GM19193 (cell line): ENCODE measurements at regions not wholly inside any gene's neighbourhood (a gene's known extent, or its start where the extent isn't known, plus 50 kb on each side); places are given as distances from the start of the nearest gene placed in this dataset.

Experiments used
- POLR2A ChIP-seq: IDR thresholded peaks from 4 replicates; pipeline ENCODE4 v1.6.1; 2011; ENCODE audit not compliant: insufficient read depth, insufficient read length; ENCODE audit errors: extremely low read depth

- no peak for TF ChIP-seq POLR2A
These were observed 220.8 kb downstream of the TFCP2L1 start for GRCh38 chr2:121064186-121064585.

DNA sequence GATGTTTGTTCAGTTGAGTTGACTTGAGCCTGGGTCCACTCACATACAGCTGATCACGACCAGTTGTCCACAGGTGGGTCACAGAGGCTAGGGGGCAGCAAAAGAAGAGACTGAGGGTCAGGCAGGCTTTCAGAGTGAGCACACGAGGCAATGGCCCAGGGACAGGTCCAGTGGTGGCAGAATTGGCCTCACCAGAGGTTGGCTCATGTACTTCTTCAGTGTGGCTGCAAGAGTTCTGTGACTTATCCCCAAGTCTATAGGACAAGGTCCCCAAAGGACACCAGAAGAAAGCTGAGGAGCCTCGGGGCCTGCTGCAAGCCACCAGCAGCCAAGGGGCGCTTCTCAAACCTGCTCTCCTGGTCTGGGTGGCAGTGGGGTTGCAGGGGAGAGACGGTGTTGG lies 219.8 kb downstream of the TFCP2L1 start:
- no peak for TF ChIP-seq POLR2A

DNA sequence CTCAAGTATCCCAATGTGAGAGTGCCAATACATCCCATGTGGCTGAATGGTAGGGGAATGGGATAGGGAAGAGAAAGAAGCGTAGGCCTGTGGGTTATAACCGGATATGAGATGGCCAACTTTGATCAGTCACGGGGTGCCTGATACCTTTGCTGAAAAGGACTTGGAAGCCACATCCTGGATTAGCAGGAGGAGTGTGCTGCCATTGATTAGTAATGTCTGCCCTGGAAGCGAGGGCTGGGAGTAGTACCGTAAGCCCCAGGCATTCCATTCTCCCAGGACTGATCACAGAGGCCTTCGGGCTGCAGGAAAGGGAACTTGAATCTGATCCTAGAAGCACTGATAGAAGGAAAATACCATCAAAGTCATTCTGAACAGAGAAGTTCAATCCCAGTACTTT lies 218.5 kb downstream of the TFCP2L1 start:
- TF ChIP-seq POLR2A: no peak

DNA sequence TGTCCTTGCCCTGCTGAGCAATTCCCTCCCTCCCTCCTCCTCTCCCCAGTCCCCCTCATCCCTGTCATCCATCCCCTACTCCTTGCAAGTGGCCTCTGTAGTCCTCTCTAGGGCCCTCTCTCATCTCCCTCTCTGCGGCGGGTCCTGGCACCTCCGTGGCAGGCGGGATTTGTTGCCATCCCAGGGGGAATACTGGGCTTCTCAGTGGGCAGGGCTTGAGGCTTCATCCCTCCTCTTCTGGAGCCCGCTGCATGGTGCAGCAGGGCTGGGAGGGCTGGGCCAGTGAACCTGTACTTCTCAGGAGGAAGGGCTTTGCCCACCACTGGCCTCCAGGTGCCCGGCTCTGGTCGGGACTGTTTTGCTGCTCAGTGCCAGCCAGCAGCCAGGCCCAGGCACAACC lies 216.2 kb downstream of the TFCP2L1 start:
- no peak for TF ChIP-seq POLR2A

DNA sequence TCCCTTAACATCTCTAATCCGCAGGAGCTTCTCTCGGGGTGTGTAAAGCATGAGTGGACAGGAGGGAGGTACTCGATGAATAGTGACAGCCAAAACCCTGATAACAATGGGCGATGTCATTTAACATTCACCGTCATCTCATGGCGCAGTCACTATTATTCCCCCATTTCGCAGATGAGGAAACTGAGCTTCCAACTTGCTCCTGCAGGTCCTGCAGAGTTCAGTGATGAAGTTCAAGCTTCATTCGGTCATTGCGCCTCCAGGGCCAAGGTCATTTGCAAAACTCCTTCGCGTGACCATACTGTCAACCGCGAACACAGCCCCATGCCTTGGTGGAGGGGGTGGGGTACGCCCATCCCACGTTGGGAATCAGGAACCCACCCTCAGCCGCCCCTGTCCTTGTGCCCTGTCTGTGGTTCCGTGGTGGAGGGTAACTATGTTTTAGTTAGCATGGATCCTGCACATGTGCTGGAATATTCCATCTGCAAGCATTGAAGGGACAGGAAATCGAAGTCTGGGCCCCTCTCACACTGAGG lies 215.5 kb downstream of the TFCP2L1 start:
- TF ChIP-seq POLR2A: no peak

GRCh38 chr2:121071034-121071504 lies 213.9 kb downstream of the TFCP2L1 start:
- TF ChIP-seq POLR2A: no peak

GRCh38 chr2:121072784-121073183 lies 212.2 kb downstream of the TFCP2L1 start:
- TF ChIP-seq POLR2A: no peak

GRCh38 chr2:121073320-121074210 lies 211.4 kb downstream of the TFCP2L1 start:
- no peak for TF ChIP-seq POLR2A

DNA sequence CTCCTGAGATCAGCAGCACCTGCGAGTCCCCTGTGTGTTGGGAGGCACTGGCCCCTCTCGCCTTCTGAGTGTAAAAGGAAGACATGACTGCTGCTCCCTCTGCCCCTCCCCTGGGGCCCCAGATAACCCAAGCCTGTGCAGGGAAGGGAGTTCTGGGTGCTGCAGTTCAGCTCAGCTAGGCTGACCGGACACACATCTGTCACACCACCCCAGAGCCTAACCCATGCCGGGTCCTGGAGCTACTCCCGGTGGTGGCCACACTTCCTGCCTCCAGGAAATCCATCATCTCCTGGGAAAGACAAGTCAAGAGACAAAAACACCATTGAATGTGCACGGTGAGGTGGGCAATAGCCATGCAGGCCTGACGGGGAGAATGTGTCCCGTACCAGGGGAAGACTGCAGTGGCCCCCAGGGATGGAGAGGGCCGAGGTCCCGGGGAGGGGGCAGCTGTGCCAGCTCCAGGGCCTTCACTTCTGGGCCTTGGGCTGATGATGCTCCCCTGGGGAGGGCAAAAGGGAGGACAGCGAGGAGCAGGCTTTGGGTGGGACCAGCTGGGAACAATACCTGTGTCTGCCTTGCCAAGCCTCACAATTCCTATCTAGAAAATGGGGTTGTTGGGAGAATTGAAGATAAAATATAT lies 210.6 kb downstream of the TFCP2L1 start:
- no peak for TF ChIP-seq POLR2A

- TF ChIP-seq POLR2A: peak; percentile 93
These were observed 209.9 kb downstream of the TFCP2L1 start for GRCh38 chr2:121075006-121075551.

- TF ChIP-seq POLR2A: no peak
These were observed 209.1 kb downstream of the TFCP2L1 start for GRCh38 chr2:121075641-121076497.

GRCh38 chr2:121076498-121076820 lies 208.5 kb downstream of the TFCP2L1 start:
- no peak for TF ChIP-seq POLR2A

DNA sequence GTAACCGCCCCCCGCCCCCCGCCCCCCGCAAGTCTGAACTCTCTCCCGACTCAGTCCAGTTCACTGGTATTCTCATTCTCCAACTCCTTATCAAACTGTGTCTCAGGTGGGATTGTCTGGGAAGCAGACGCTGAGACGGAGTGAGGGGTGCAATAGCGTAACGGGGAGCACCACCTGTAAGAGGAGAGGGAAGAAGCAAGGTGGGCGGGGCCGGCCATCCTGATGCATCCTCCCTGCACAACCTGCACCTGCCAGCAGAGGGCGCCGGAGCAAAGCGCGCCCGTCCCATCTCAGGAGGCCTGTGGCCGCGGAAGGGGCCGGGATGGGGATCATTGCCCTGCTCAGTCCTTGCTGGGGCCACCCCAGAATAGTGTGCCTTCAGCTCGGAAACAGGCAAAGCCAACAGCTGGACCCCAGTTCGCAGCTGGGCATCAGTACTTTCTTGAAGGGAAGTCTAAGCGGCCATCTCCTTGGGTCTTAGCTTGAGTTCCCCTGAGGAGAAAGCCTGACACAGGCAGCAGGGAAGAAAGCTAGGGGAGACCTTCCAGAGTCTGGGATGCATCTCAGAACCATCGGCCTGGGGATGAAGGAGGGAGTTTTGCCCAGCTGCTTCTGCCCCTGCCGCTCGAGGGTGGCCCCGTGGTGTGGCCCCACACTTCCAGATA lies 208.0 kb downstream of the TFCP2L1 start:
- TF ChIP-seq POLR2A: no peak

DNA sequence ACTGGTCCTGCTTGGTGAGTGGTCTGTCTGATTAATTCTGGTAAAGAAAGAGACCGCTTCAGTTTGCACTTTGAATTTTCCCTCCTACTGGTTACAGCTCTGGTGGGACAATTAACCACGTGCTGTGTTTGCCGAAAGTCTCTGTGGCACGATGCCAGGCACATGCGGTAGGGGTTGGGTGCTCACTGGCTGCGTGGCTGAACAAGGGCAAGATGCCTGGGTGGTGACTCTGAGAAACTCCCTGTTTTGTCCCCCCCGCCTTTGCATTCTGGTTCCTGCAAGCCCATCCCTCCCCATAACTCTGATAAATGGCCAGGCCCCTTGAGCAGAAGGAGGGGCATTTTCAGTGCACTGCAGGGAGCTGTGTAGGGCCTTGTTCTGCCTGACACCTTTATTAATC lies 206.1 kb downstream of the TFCP2L1 start:
- no peak for TF ChIP-seq POLR2A

DNA sequence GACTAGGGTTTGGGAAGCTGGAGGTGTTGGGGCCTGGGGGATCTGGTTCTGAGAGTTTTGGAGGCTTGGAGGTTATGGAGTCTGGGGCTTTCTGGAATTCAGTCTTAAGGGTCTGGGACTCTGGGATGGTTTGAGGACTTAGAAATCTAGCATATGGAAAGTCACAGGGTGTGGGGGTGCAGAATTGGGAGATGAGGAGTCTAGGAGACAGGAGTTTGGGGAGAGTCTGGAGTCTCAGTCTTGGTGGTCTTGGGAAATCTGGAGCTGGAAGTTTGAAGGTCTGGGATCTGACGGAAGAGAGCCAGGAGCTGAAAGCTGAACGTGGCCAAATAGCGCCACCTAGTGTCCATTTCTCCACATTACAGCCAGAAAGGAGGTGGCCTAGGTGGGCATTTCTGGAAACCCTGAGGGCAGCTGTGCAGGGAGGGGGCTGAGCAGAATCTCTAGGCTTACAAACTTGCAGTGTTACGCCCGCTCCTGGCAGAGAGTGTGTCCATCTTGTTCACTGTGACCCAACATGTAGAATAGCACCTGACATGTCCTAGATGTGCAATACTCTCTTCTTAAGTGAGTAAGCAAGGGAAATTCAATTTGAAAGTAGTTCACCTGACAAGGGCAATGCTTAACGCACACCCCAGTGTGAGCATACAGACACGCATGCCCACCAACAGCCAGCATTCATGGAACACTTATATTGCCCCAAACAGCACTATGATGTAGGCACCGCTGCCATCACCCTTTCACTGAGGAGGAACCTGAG lies 204.8 kb downstream of the TFCP2L1 start:
- no peak for TF ChIP-seq POLR2A
